AG10803 (cell line): ENCODE measurements at regions not wholly inside any gene's neighbourhood (a gene's known extent, or its start where the extent isn't known, plus 50 kb on each side); places are given as distances from the start of the nearest gene placed in this dataset.

Experiments
- DNase-seq: peaks from one replicate; pipeline ENCODE4 v3.0.0; 2010; ENCODE audit warnings: low read depth
- H3K4me3 ChIP-seq: 2 replicates; pipeline ENCODE4 v1.5.1; 2011; ENCODE audit warnings: mild to moderate bottlenecking, low read length, control low read depth
- CTCF ChIP-seq: conservative IDR thresholded peaks from 2 replicates; pipeline ENCODE4 v1.5.1; 2011; ENCODE audit warnings: mild to moderate bottlenecking, low read length, control low read depth, inconsistent platforms

- TF ChIP-seq CTCF, result no peak
- no peak overlapping the region for H3K4me3 ChIP-seq
- DNase-seq, result no peak
Observed at GRCh38 chr17:68732301-68732749, 131.2 kb upstream of the FAM20A start.

- H3K4me3 ChIP-seq, result no peak overlapping the region
- DNase-seq, result no peak
- no peak for TF ChIP-seq CTCF
Observed at GRCh38 chr17:68731465-68731864, 130.3 kb upstream of the FAM20A start.

GRCh38 chr17:68719431-68719830 is 118.3 kb upstream of the FAM20A start:
- no peak for TF ChIP-seq CTCF
- no peak overlapping the region for H3K4me3 ChIP-seq
- peak; percentile 61 for DNase-seq

GRCh38 chr17:68718926-68719325 is 117.8 kb upstream of the FAM20A start:
- TF ChIP-seq CTCF, result no peak
- no peak for DNase-seq
- H3K4me3 ChIP-seq, result no peak overlapping the region

GRCh38 chr17:68718465-68718864 is 117.3 kb upstream of the FAM20A start:
- H3K4me3 ChIP-seq, result no peak overlapping the region
- no peak for DNase-seq
- no peak for TF ChIP-seq CTCF

GRCh38 chr17:68714676-68715075 is 113.5 kb upstream of the FAM20A start:
- no peak for TF ChIP-seq CTCF
- H3K4me3 ChIP-seq, result no peak overlapping the region
- no peak for DNase-seq

- peak; percentile 9 for DNase-seq
- no peak for TF ChIP-seq CTCF
- no peak overlapping the region for H3K4me3 ChIP-seq
Observed at GRCh38 chr17:68711858-68712257, 110.7 kb upstream of the FAM20A start.
